BLaER1 (cell line): ENCODE measurements at regions not wholly inside any gene's neighbourhood (a gene's known extent, or its start where the extent isn't known, plus 50 kb on each side); places are given as distances from the start of the nearest gene placed in this dataset.

Experiments
- H3K27ac ChIP-seq: shearing (Covaris generic); formaldehyde crosslinking; 2 replicates; pipeline ENCODE4 v1.8.1; 2022
- H3K27me3 ChIP-seq: shearing (Covaris generic); formaldehyde crosslinking; 2 replicates; pipeline ENCODE4 v1.8.1; 2022
- H3K36me3 ChIP-seq: shearing (Covaris generic); formaldehyde crosslinking; 2 replicates; pipeline ENCODE4 v1.8.1; 2022
- H3K4me1 ChIP-seq: shearing (Covaris generic); formaldehyde crosslinking; 2 replicates; pipeline ENCODE4 v1.8.1; 2022
- H3K4me2 ChIP-seq: shearing (Covaris generic); formaldehyde crosslinking; 2 replicates; pipeline ENCODE4 v1.8.1; 2022
- H3K4me3 ChIP-seq: shearing (Covaris generic); formaldehyde crosslinking; 2 replicates; pipeline ENCODE4 v1.8.1; 2022
- H3K9ac ChIP-seq: shearing (Covaris generic); formaldehyde crosslinking; 2 replicates; pipeline ENCODE4 v1.8.1; 2022
- H3K9me3 ChIP-seq: shearing (Covaris generic); formaldehyde crosslinking; 2 replicates; pipeline ENCODE4 v1.8.1; 2022
- H4K20me1 ChIP-seq: shearing (Covaris generic); formaldehyde crosslinking; 2 replicates; pipeline ENCODE4 v1.8.1; 2022
- Cebpa-rat ChIP-seq: shearing (Covaris generic); IDR thresholded peaks from 2 replicates; pipeline ENCODE4 v1.8.1; 2022

DNA sequence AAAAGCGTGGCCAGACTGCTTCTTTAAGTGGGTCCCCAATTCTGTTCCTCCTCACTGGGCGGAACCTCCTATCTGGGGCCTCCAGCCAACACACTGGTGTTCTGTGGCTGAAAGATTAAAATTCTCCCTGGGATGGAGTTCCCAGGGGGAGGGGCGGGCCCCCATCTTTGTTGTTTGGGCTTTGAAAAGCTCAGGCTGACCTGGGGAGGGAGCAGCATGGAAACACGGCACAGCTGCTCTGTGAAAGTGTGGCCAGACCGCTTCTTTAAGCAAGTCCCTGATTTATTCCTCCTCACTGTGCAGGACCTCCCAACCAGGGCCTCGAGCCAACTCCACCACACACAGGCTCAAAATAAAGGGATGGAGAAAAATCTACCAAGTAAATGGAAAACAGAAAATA is 219.5 kb downstream of the TMEM47 start:
- Histone ChIP-seq H4K20me1 (no peaks in the 10 kb centered on the region), H3K9ac (no peak overlapping the region), H3K4me2 (no peak overlapping the region), H3K36me3 (no peaks in the 10 kb centered on the region), H3K27me3 (peaks cover 85% of the 10 kb centered on the region), H3K4me3 (no peak overlapping the region), H3K9me3 (peaks cover 9% of the 10 kb centered on the region), H3K27ac (no peak overlapping the region), H3K4me1 (no peaks in the 10 kb centered on the region)
- no peak for TF ChIP-seq Cebpa-rat

GRCh38 chrX:34426334-34426733 is 230.8 kb downstream of the TMEM47 start:
- Histone ChIP-seq H3K27ac (no peak overlapping the region), H3K4me2 (no peak overlapping the region), H3K27me3 (peaks cover 37% of the 10 kb centered on the region; the same call in 1 of the 2 replicates), H3K36me3 (no peaks in the 10 kb centered on the region), H3K4me3 (no peak overlapping the region), H3K9me3 (no peaks in the 10 kb centered on the region), H3K4me1 (no peaks in the 10 kb centered on the region), H4K20me1 (no peaks in the 10 kb centered on the region; the same call in 1 of the 2 replicates), H3K9ac (no peak overlapping the region)
- TF ChIP-seq Cebpa-rat: no peak

- Histone ChIP-seq H3K9me3 (no peaks in the 10 kb centered on the region), H3K4me3 (no peak overlapping the region), H3K27ac (no peak overlapping the region), H3K4me1 (no peaks in the 10 kb centered on the region), H4K20me1 (peaks cover 13% of the 10 kb centered on the region; the same call in 1 of the 2 replicates), H3K4me2 (no peak overlapping the region), H3K9ac (no peak overlapping the region), H3K36me3 (no peaks in the 10 kb centered on the region), H3K27me3 (peaks cover 91% of the 10 kb centered on the region)
- TF ChIP-seq Cebpa-rat: no peak
Measured at GRCh38 chrX:34406580-34406979, 250.5 kb downstream of the TMEM47 start.

GRCh38 chrX:34404386-34405070 is 252.6 kb downstream of the TMEM47 start:
- Histone ChIP-seq H3K27ac (no peak overlapping the region), H3K4me3 (no peak overlapping the region), H3K9me3 (no peaks in the 10 kb centered on the region), H3K27me3 (peaks cover 83% of the 10 kb centered on the region), H3K36me3 (no peaks in the 10 kb centered on the region), H4K20me1 (peaks cover 13% of the 10 kb centered on the region; the same call in 1 of the 2 replicates), H3K9ac (no peak overlapping the region), H3K4me1 (no peaks in the 10 kb centered on the region), H3K4me2 (no peak overlapping the region)
- TF ChIP-seq Cebpa-rat: no peak

DNA sequence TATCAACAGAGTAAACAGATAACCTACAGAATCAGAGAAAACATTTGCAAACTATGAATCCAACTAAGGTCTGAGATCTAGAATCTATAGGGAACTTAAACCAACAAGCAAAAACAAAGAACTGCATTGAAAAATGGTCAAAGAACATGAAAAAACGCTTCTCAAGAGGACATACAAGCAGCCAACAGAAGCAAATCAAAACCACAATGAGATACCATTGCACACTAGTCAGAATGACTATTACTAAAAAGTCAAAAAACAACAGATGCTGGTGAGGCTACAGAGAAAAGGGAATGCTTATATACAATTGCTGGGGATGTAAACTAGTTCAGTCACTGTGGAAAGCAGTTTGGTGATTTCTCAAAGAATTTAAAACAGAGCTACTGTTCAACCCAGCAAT is 255.7 kb downstream of the TMEM47 start:
- Histone ChIP-seq H3K27ac (no peak overlapping the region), H3K9ac (no peak overlapping the region), H3K4me3 (no peak overlapping the region), H3K4me2 (no peak overlapping the region), H3K36me3 (no peaks in the 10 kb centered on the region), H3K4me1 (no peaks in the 10 kb centered on the region), H3K9me3 (no peaks in the 10 kb centered on the region), H4K20me1 (peaks cover 13% of the 10 kb centered on the region; the same call in 1 of the 2 replicates), H3K27me3 (peaks cover 71% of the 10 kb centered on the region)
- TF ChIP-seq Cebpa-rat: no peak

GRCh38 chrX:34382416-34382815 is 250.3 kb upstream of the FAM47A start:
- no peaks in the 10 kb centered on the region for H3K9me3 ChIP-seq
- H3K27me3 ChIP-seq: peaks cover 72% of the 10 kb centered on the region
- no peak overlapping the region for H3K4me3 ChIP-seq
- H3K9ac ChIP-seq: no peak overlapping the region
- no peak overlapping the region for H3K27ac ChIP-seq
- H3K4me1 ChIP-seq: no peaks in the 10 kb centered on the region
- no peak for TF ChIP-seq Cebpa-rat
- H4K20me1 ChIP-seq: no peaks in the 10 kb centered on the region
- H3K4me2 ChIP-seq: no peak overlapping the region
- no peaks in the 10 kb centered on the region for H3K36me3 ChIP-seq

DNA sequence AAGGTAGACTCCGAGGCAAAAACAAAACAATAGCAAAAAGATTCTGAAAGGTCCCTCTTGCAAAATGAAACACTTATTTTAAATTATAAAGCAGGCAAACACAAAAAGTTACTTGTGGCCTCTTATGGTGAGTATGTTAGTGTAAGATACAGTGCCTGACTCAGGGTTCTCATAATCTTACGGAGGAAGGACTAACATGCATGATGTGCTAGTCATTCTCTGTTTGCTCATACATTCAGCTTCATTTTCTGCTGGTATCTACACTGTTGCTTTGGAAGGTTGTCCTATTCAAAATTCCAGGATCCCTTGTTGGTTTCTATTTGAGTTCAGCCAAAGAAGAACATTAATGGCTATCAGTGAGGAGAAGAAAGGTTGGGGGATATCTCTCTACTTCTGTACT is 249.1 kb upstream of the FAM47A start:
- peaks cover 76% of the 10 kb centered on the region for H3K27me3 ChIP-seq
- H3K36me3 ChIP-seq: no peaks in the 10 kb centered on the region
- H3K4me3 ChIP-seq: no peak overlapping the region
- H3K9ac ChIP-seq: no peak overlapping the region
- H3K27ac ChIP-seq: no peak overlapping the region
- H3K9me3 ChIP-seq: no peaks in the 10 kb centered on the region
- no peak overlapping the region for H3K4me2 ChIP-seq
- no peaks in the 10 kb centered on the region for H3K4me1 ChIP-seq
- no peaks in the 10 kb centered on the region for H4K20me1 ChIP-seq
- no peak for TF ChIP-seq Cebpa-rat

GRCh38 chrX:34379891-34380290 is 247.8 kb upstream of the FAM47A start:
- Histone ChIP-seq H3K4me3 (no peak overlapping the region), H3K27ac (no peak overlapping the region), H3K36me3 (no peaks in the 10 kb centered on the region), H4K20me1 (no peaks in the 10 kb centered on the region), H3K9ac (no peak overlapping the region), H3K9me3 (no peaks in the 10 kb centered on the region), H3K4me2 (no peak overlapping the region), H3K4me1 (no peaks in the 10 kb centered on the region), H3K27me3 (peaks cover 83% of the 10 kb centered on the region)
- TF ChIP-seq Cebpa-rat: no peak

DNA sequence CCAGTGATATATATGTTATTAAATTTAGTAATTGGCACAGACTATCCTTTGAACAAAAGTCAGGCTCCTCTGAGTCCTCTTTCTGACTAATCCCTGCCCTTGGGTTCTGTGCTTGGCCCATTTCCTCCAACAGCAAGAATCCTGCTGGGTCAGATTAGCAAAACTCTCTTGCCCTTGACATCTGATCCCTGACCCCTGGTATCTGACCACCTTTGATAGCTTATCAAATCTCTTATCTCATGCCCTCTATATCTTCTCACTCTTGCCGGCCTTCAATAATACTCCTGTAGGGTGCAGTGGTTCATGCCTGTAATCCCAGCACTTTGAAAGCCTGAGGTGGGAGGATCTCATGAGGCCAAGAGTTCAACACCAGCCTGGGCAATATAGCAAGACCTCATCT is 245.5 kb upstream of the FAM47A start:
- H3K4me2 ChIP-seq: no peak overlapping the region
- no peak overlapping the region for H3K4me3 ChIP-seq
- no peaks in the 10 kb centered on the region for H3K9me3 ChIP-seq
- H4K20me1 ChIP-seq: no peaks in the 10 kb centered on the region
- H3K9ac ChIP-seq: no peak overlapping the region
- H3K27me3 ChIP-seq: peaks cover 86% of the 10 kb centered on the region
- no peak overlapping the region for H3K27ac ChIP-seq
- H3K4me1 ChIP-seq: no peaks in the 10 kb centered on the region
- no peaks in the 10 kb centered on the region for H3K36me3 ChIP-seq
- no peak for TF ChIP-seq Cebpa-rat

GRCh38 chrX:34371754-34372153 is 239.6 kb upstream of the FAM47A start:
- Histone ChIP-seq H3K4me3 (no peak overlapping the region), H3K9me3 (no peaks in the 10 kb centered on the region), H4K20me1 (no peaks in the 10 kb centered on the region), H3K27me3 (peaks cover 78% of the 10 kb centered on the region), H3K27ac (no peak overlapping the region), H3K4me2 (no peak overlapping the region), H3K36me3 (no peaks in the 10 kb centered on the region), H3K4me1 (no peaks in the 10 kb centered on the region), H3K9ac (no peak overlapping the region)
- no peak for TF ChIP-seq Cebpa-rat

- TF ChIP-seq Cebpa-rat: no peak
- H3K9ac ChIP-seq: no peak overlapping the region
- no peaks in the 10 kb centered on the region; the same call in 1 of the 2 replicates for H4K20me1 ChIP-seq
- no peak overlapping the region for H3K27ac ChIP-seq
- no peak overlapping the region for H3K4me3 ChIP-seq
- H3K36me3 ChIP-seq: no peaks in the 10 kb centered on the region
- no peaks in the 10 kb centered on the region for H3K4me1 ChIP-seq
- H3K4me2 ChIP-seq: no peak overlapping the region
- H3K27me3 ChIP-seq: peaks cover 68% of the 10 kb centered on the region
- H3K9me3 ChIP-seq: no peaks in the 10 kb centered on the region
Measured at GRCh38 chrX:34365471-34365870, 233.4 kb upstream of the FAM47A start.
